ENCODE measurements at regions not wholly inside any gene's neighbourhood (a gene's known extent, or its start where the extent isn't known, plus 50 kb on each side); places are given as distances from the start of the nearest gene placed in this dataset.

DNA sequence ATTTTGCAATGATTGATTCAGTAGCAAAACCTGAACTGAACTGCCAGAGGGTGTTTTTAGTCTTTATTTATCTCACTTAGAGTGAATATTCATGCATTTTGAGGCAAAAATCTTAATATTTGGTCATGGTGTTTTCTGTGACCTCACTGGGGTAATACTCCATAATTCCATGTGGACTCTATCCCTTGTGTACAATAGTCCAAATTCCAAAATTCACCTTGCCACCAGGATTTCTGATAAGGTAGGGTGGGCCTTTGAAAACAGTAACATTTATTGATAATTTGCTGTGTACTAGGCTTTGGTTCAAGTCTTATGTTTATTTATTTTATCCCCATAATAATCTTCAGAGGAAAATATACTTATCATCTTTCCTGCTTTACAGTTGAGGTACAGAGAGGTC, 68.4 kb upstream of the PDE5A start:
- no peaks in the 10 kb centered on the region for H3K36me3 ChIP-seq (ENCODE audit: control insufficient read depth, insufficient read depth, low read length)
- H3K27me3 ChIP-seq (ENCODE audit: control insufficient read depth, insufficient read depth, low read length): no peaks in the 10 kb centered on the region
- no peaks in the 10 kb centered on the region for H3K9me3 ChIP-seq (ENCODE audit: control insufficient read depth, insufficient read depth, low read length)
- no peaks in the 10 kb centered on the region for H3K4me1 ChIP-seq (ENCODE audit: control insufficient read depth, insufficient read depth, low read length)
- no peak overlapping the region for H3K9ac ChIP-seq (ENCODE audit: low read depth, low read length)
- no peak overlapping the region for H3K4me3 ChIP-seq (ENCODE audit: low read depth, low read length)

DNA sequence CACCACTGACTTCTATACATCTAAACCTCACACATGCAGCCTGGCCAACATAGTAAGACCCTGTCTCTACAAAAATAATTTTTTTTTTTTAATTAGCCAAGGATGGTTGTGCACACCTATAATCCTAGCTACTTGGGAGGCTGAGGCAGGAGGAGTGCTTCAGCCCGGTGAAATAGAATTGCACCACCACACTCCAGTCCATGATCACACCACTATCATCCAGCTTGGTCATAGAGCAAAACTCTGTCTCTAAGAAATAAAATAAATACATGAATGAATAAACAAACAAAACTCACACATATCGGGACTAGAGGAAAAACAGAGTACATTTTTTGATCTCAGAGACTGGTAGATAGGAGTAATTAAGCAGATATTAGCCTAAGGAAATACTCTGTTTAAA, 66.6 kb upstream of the PDE5A start:
- Histone ChIP-seq H3K9me3 (ENCODE audit: control insufficient read depth, insufficient read depth, low read length) (peaks cover 5% of the 10 kb centered on the region), H3K27me3 (ENCODE audit: control insufficient read depth, insufficient read depth, low read length) (no peaks in the 10 kb centered on the region)

DNA sequence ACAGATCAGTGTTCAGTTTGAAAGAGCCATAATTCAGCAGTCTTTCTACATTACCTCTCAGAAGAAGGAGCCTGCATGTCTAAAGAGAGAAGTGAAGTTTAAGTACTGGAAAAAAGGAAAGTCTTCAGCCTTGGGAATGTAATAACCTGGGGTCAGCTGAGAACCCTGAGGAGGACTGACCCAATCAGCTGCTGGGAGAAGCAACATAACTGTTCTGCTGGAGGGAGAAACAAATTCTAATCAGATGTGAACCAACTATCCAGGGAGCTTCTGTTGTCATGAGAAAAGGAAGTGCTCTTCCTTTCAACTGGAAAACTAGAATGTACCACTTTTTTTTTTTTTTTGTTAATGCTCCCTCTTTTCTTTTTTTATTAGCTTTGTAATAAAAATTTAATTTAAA, 64.5 kb upstream of the PDE5A start:
- no peaks in the 10 kb centered on the region for H3K36me3 ChIP-seq (ENCODE audit: control insufficient read depth, insufficient read depth, low read length)
- H3K9me3 ChIP-seq (ENCODE audit: control insufficient read depth, insufficient read depth, low read length): peaks cover 5% of the 10 kb centered on the region
- no peak overlapping the region for H3K4me3 ChIP-seq (ENCODE audit: low read depth, low read length)
- H3K4me1 ChIP-seq (ENCODE audit: control insufficient read depth, insufficient read depth, low read length): no peaks in the 10 kb centered on the region
- no peaks in the 10 kb centered on the region for H3K27me3 ChIP-seq (ENCODE audit: control insufficient read depth, insufficient read depth, low read length)
- H3K9ac ChIP-seq (ENCODE audit: low read depth, low read length): no peak overlapping the region

More for the DNA sequence above, 66.6 kb upstream of the PDE5A start:
- H3K36me3 ChIP-seq (ENCODE audit: control insufficient read depth, insufficient read depth, low read length): no peaks in the 10 kb centered on the region
- no peak overlapping the region for H3K4me3 ChIP-seq (ENCODE audit: low read depth, low read length)
- H3K9ac ChIP-seq (ENCODE audit: low read depth, low read length): no peak overlapping the region
- H3K4me1 ChIP-seq (ENCODE audit: control insufficient read depth, insufficient read depth, low read length): no peaks in the 10 kb centered on the region

DNA sequence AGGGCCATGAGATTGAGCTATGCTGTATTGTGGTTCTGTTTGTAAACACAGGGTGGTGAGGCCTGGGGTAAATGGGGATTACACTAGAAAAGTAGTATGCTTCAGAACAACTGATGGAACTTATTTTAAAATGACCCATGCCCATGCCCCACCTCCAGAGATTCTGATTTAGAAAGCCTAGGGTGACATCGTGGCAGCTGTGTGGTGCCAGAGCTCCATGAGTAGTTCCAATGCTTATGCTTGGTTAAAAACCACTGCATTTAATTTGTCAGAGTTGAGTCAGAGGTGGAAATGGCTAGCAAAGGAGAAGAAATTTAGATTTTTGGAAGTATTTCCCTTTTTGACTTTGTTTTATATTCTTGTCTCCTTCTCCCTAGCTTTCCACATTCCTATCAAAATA, 63.4 kb upstream of the PDE5A start:
- Histone ChIP-seq H3K27me3 (ENCODE audit: control insufficient read depth, insufficient read depth, low read length) (no peaks in the 10 kb centered on the region), H3K36me3 (ENCODE audit: control insufficient read depth, insufficient read depth, low read length) (no peaks in the 10 kb centered on the region), H3K9me3 (ENCODE audit: control insufficient read depth, insufficient read depth, low read length) (peaks cover 5% of the 10 kb centered on the region), H3K4me1 (ENCODE audit: control insufficient read depth, insufficient read depth, low read length) (no peaks in the 10 kb centered on the region), H3K9ac (ENCODE audit: low read depth, low read length) (no peak overlapping the region), H3K4me3 (ENCODE audit: low read depth, low read length) (no peak overlapping the region)

DNA sequence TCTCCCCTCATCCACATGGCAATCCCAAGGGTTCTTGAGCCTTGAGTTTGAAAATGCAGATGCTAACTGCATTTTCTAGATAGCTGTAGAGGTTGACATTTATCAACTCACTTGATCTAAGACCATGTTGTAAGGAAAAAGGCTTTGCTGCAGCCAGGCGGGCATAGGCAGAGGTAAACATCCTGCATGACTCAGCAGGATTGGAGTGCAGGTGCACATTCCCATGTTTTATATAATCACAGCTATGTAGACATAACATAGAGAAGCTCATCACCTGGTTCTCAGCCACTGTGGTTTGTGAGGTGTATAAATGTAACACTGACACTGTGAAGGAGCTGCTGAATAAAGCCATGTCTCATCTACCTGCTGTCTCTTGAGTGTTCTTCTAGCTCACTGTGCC, 62.3 kb upstream of the PDE5A start:
- H3K9ac ChIP-seq (ENCODE audit: low read depth, low read length): no peak overlapping the region
- no peak overlapping the region for H3K4me3 ChIP-seq (ENCODE audit: low read depth, low read length)
- H3K36me3 ChIP-seq (ENCODE audit: control insufficient read depth, insufficient read depth, low read length): no peaks in the 10 kb centered on the region
- H3K27me3 ChIP-seq (ENCODE audit: control insufficient read depth, insufficient read depth, low read length): no peaks in the 10 kb centered on the region
- H3K9me3 ChIP-seq (ENCODE audit: control insufficient read depth, insufficient read depth, low read length): peaks cover 5% of the 10 kb centered on the region
- no peaks in the 10 kb centered on the region for H3K4me1 ChIP-seq (ENCODE audit: control insufficient read depth, insufficient read depth, low read length)

DNA sequence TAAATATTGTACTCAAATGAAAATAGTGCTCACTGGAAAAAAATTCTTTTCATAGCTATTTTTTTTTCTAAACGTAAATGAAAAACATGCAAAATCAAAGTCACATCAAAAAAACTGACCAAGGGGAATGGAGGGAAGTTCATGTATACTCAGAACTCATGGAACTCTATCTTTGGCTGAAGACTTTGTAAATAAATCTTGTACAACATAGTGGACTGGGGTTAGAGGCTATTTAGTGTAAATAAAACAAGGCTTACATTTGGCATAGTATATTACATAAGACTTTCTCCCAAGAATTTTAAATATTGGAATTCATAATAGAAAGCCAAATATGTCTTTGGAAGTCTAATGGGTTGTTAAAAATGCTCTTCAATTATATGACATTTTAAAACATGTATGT, 59.8 kb upstream of the PDE5A start:
- Histone ChIP-seq H3K4me1 (ENCODE audit: control insufficient read depth, insufficient read depth, low read length) (peaks cover 5% of the 10 kb centered on the region), H3K36me3 (ENCODE audit: control insufficient read depth, insufficient read depth, low read length) (no peaks in the 10 kb centered on the region), H3K27me3 (ENCODE audit: control insufficient read depth, insufficient read depth, low read length) (no peaks in the 10 kb centered on the region)

DNA sequence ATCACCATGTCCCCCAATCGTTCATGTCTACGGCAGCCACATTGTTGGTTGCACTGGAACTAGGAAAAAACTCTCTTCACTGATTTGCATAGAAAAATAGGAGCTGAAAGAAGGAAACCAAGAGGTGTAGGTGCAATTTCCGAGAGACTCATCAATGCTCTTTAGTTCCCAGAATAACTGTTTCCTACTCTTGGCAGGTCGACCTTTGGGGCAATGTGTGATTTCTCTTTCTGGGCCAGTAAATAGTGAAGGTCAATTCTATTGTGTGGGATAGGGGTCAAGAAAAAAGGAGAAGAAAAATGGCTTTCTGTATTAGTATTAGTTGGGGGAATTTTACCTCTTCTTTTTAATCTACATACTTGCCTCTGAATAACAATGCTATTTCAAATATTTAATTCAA, 55.9 kb upstream of the PDE5A start:
- Histone ChIP-seq H3K9me3 (ENCODE audit: control insufficient read depth, insufficient read depth, low read length) (no peaks in the 10 kb centered on the region), H3K36me3 (ENCODE audit: control insufficient read depth, insufficient read depth, low read length) (no peaks in the 10 kb centered on the region), H3K4me1 (ENCODE audit: control insufficient read depth, insufficient read depth, low read length) (peaks cover 5% of the 10 kb centered on the region), H3K27me3 (ENCODE audit: control insufficient read depth, insufficient read depth, low read length) (no peaks in the 10 kb centered on the region), H3K9ac (ENCODE audit: low read depth, low read length) (no peak overlapping the region), H3K4me3 (ENCODE audit: low read depth, low read length) (no peak overlapping the region)

More for the DNA sequence above, 59.8 kb upstream of the PDE5A start:
- Histone ChIP-seq H3K9me3 (ENCODE audit: control insufficient read depth, insufficient read depth, low read length) (peaks cover 5% of the 10 kb centered on the region), H3K9ac (ENCODE audit: low read depth, low read length) (no peak overlapping the region), H3K4me3 (ENCODE audit: low read depth, low read length) (no peak overlapping the region)

DNA sequence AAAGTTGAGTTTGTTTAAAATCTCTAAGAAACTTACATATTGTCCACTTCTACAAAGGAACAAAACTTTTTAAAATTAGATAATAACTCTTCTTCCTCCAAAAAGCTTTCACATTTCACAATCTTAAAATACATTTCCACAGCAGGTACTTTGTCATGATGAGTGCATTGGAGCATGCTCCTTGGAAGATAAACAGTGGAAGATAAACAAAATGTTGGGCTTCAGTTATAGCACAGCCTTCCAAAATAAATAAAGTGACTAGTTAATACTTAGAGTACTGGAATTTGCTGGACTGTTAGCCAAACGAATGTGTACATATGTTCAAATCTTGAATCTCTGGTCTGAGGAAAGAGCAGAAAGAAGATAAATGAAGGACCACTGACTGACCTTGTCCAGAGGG, 54.9 kb upstream of the PDE5A start:
- no peaks in the 10 kb centered on the region for H3K27me3 ChIP-seq (ENCODE audit: control insufficient read depth, insufficient read depth, low read length)
- H3K9me3 ChIP-seq (ENCODE audit: control insufficient read depth, insufficient read depth, low read length): no peaks in the 10 kb centered on the region
- H3K36me3 ChIP-seq (ENCODE audit: control insufficient read depth, insufficient read depth, low read length): no peaks in the 10 kb centered on the region
- H3K4me1 ChIP-seq (ENCODE audit: control insufficient read depth, insufficient read depth, low read length): peaks cover 5% of the 10 kb centered on the region
- H3K4me3 ChIP-seq (ENCODE audit: low read depth, low read length): no peak overlapping the region
- H3K9ac ChIP-seq (ENCODE audit: low read depth, low read length): no peak overlapping the region

DNA sequence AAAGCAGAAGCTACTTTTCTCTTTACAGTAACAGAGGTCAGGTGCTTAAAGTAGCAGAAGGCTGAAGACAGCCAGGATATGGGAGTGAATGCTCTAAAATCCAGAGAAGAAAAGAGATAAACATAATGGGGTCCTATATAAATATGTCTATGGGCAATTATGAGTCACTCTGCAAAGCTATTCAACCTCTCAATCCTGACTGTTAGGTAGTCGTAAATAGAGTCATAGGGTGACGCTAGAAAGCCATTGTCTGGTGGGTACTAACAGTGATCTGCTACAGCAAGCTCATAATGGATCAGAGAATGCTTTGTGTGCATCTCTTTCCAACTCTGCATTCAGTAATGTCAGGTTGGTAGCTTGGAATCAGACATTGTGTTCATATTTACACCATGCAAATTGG, 53.5 kb upstream of the PDE5A start:
- no peaks in the 10 kb centered on the region for H3K36me3 ChIP-seq (ENCODE audit: control insufficient read depth, insufficient read depth, low read length)
- H3K27me3 ChIP-seq (ENCODE audit: control insufficient read depth, insufficient read depth, low read length): no peaks in the 10 kb centered on the region
- no peak overlapping the region for H3K9ac ChIP-seq (ENCODE audit: low read depth, low read length)
- H3K9me3 ChIP-seq (ENCODE audit: control insufficient read depth, insufficient read depth, low read length): no peaks in the 10 kb centered on the region
- no peak overlapping the region for H3K4me3 ChIP-seq (ENCODE audit: low read depth, low read length)
- H3K4me1 ChIP-seq (ENCODE audit: control insufficient read depth, insufficient read depth, low read length): peaks cover 5% of the 10 kb centered on the region

DNA sequence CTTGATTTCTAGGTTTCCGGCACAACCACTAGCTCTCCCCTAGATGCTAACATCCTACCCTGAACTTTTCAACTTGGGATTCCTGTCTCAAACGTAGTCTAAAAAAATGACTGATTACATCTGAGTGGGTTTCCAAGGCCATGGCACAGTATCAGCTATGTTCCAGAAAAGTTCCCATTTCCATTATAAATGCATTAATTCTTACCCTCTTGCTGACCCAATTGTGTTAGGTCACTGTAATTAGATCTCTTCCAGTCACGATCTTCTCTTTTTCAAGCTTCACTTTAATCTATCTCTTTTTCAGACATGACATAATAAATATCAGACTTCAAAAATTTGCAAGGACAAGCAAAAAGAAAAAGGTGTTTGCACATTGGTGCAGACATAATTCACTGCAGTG, 50.6 kb upstream of the PDE5A start:
- H3K4me3 ChIP-seq (ENCODE audit: low read depth, low read length): no peak overlapping the region
- no peak overlapping the region for H3K9ac ChIP-seq (ENCODE audit: low read depth, low read length)
- no peaks in the 10 kb centered on the region for H3K4me1 ChIP-seq (ENCODE audit: control insufficient read depth, insufficient read depth, low read length)
- no peaks in the 10 kb centered on the region for H3K27me3 ChIP-seq (ENCODE audit: control insufficient read depth, insufficient read depth, low read length)
- H3K9me3 ChIP-seq (ENCODE audit: control insufficient read depth, insufficient read depth, low read length): no peaks in the 10 kb centered on the region
- no peaks in the 10 kb centered on the region for H3K36me3 ChIP-seq (ENCODE audit: control insufficient read depth, insufficient read depth, low read length)

DNA sequence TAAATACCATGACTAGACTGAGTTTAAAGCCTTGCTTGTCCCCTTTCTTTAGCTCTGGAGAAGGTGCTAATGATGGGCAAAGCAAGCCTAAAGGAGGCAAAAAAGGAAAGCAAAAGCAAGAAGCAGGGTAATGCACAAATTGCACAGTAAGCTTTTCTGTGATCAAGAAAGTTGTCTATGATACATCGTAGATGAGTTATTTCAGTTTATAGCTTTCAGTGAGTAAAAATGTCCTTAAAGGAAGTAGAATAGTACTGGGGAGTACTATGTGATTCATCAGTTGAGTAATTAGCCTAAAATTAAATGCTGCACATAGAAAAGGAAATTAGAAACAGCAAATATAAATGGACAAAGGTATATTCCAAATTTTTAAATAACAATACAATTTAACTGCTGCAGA, 50.2 kb upstream of the PDE5A start:
- H3K9me3 ChIP-seq (ENCODE audit: control insufficient read depth, insufficient read depth, low read length): no peaks in the 10 kb centered on the region
- H3K36me3 ChIP-seq (ENCODE audit: control insufficient read depth, insufficient read depth, low read length): no peaks in the 10 kb centered on the region
- no peak overlapping the region for H3K9ac ChIP-seq (ENCODE audit: low read depth, low read length)
- no peaks in the 10 kb centered on the region for H3K4me1 ChIP-seq (ENCODE audit: control insufficient read depth, insufficient read depth, low read length)
- no peak overlapping the region for H3K4me3 ChIP-seq (ENCODE audit: low read depth, low read length)
- no peaks in the 10 kb centered on the region for H3K27me3 ChIP-seq (ENCODE audit: control insufficient read depth, insufficient read depth, low read length)

All from iPS-15b (cell line).